ENCODE measurements at regions not wholly inside any gene's neighbourhood (a gene's known extent, or its start where the extent isn't known, plus 50 kb on each side); places are given as distances from the start of the nearest gene placed in this dataset.

GRCh38 chr7:118473271-118473670, 248.8 kb downstream of the ANKRD7 start:
- DNase-seq (ENCODE audit: unreplicated experiment) = no peak
- Mint-ChIP-seq H3K27me3 (ENCODE audit: insufficient read depth, unreplicated experiment) (peaks cover 85% of the 10 kb centered on the region), H3K4me3 (ENCODE audit: unreplicated experiment) (no peak overlapping the region), H3K27ac (ENCODE audit: low read depth, unreplicated experiment) (no peak overlapping the region), H3K36me3 (ENCODE audit: insufficient read depth, unreplicated experiment) (no peaks in the 10 kb centered on the region), H3K4me1 (ENCODE audit: insufficient read depth, unreplicated experiment) (no peaks in the 10 kb centered on the region), H3K9me3 (ENCODE audit: unreplicated experiment) (no peaks in the 10 kb centered on the region)
- BruUV-seq (replicated peaks) = no TSS peak
- intact Hi-C loops (cut with micrococcal nuclease) = no loop called here
- no peak for TF ChIP-seq CTCF (IDR thresholded peaks at IDR 0.05; ENCODE audit: unreplicated experiment)
- ChIA-PET POLR2A (no interaction called here), CTCF (no interaction called here)

- Mint-ChIP-seq H3K9me3 (ENCODE audit: unreplicated experiment) (no peaks in the 10 kb centered on the region), H3K4me3 (ENCODE audit: unreplicated experiment) (no peak overlapping the region), H3K36me3 (ENCODE audit: insufficient read depth, unreplicated experiment) (no peaks in the 10 kb centered on the region), H3K27me3 (ENCODE audit: insufficient read depth, unreplicated experiment) (peaks cover 88% of the 10 kb centered on the region), H3K4me1 (ENCODE audit: insufficient read depth, unreplicated experiment) (no peaks in the 10 kb centered on the region), H3K27ac (ENCODE audit: low read depth, unreplicated experiment) (no peak overlapping the region)
- POLR2A ChIA-PET = no interaction called here
- no peak for TF ChIP-seq CTCF (IDR thresholded peaks at IDR 0.05; ENCODE audit: unreplicated experiment)
- intact Hi-C loops (cut with micrococcal nuclease) = no loop called here
- BruUV-seq (replicated peaks) = no TSS peak
- no peak for DNase-seq (ENCODE audit: unreplicated experiment)
- CTCF ChIA-PET = interaction anchor here (0.7 kb wide), 1 partner anchor 382 kb away, joined by 3 read pairs; no protein-coding TSS in a partner anchor
Measured at GRCh38 chr7:118476036-118476435, 251.5 kb downstream of the ANKRD7 start.

DNA sequence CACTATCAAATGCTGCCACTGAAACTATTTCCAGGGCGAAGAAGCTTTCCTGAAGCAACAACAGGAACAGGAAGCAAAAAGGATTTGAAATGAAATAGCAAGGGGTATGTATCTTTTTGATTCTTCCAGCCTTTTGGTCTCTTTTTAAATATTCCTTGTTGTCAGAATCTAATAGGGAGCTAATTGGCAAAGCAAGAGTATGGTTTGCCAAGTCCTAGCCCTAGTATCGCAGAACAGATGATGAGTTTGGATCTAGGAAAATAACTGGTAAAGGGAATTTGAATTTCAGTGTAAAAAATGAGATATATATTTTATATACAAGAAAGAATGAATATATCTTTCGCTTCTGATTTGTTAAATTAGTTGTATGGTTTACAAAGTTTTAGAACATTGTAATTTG, 252.5 kb downstream of the ANKRD7 start:
- Mint-ChIP-seq H3K36me3 (ENCODE audit: insufficient read depth, unreplicated experiment) (no peaks in the 10 kb centered on the region), H3K4me3 (ENCODE audit: unreplicated experiment) (no peak overlapping the region), H3K27me3 (ENCODE audit: insufficient read depth, unreplicated experiment) (peaks cover 78% of the 10 kb centered on the region), H3K27ac (ENCODE audit: low read depth, unreplicated experiment) (no peak overlapping the region), H3K9me3 (ENCODE audit: unreplicated experiment) (peaks cover under 1% of the 10 kb centered on the region), H3K4me1 (ENCODE audit: insufficient read depth, unreplicated experiment) (no peaks in the 10 kb centered on the region)
- intact Hi-C loops (cut with micrococcal nuclease) = no loop called here
- no peak for DNase-seq (ENCODE audit: unreplicated experiment)
- BruUV-seq (replicated peaks) = no TSS peak
- CTCF ChIA-PET = no interaction called here
- TF ChIP-seq CTCF (IDR thresholded peaks at IDR 0.05; ENCODE audit: unreplicated experiment) = no peak
- POLR2A ChIA-PET = interaction anchor here (0.9 kb wide), 1 partner anchor 25 kb away, joined by 3 read pairs; no protein-coding TSS in a partner anchor

GRCh38 chr7:118478236-118478635, 253.7 kb downstream of the ANKRD7 start:
- Mint-ChIP-seq H3K27ac (ENCODE audit: low read depth, unreplicated experiment) (no peak overlapping the region), H3K9me3 (ENCODE audit: unreplicated experiment) (peaks cover 8% of the 10 kb centered on the region), H3K4me3 (ENCODE audit: unreplicated experiment) (no peak overlapping the region), H3K4me1 (ENCODE audit: insufficient read depth, unreplicated experiment) (no peaks in the 10 kb centered on the region), H3K36me3 (ENCODE audit: insufficient read depth, unreplicated experiment) (no peaks in the 10 kb centered on the region), H3K27me3 (ENCODE audit: insufficient read depth, unreplicated experiment) (peaks cover 66% of the 10 kb centered on the region)
- TF ChIP-seq CTCF (IDR thresholded peaks at IDR 0.05; ENCODE audit: unreplicated experiment) = no peak
- no peak for DNase-seq (ENCODE audit: unreplicated experiment)
- CTCF ChIA-PET = no interaction called here
- intact Hi-C loops (cut with micrococcal nuclease) = no loop called here
- POLR2A ChIA-PET = no interaction called here
- BruUV-seq (replicated peaks) = no TSS peak

Data from MCF 10A (cell line).